Mesenchymal stem cell (in vitro differentiated cells and primary cell): ENCODE measurements at regions not wholly inside any gene's neighbourhood (a gene's known extent, or its start where the extent isn't known, plus 50 kb on each side); places are given as distances from the start of the nearest gene placed in this dataset.

Experiments
- DNase-seq: peaks from one replicate; pipeline ENCODE4 v3.0.0-alpha.2; 2013
- H2AFZ ChIP-seq: one replicate; pipeline ENCODE4 v1.6.1; 2013; ENCODE audit warnings: low read depth, mild to moderate bottlenecking, control low read depth, inconsistent platforms, low read length, moderate library complexity
- H2AK5ac ChIP-seq: 2 replicates; pipeline ENCODE4 v1.6.1; 2013; ENCODE audit warnings: low read length, moderate library complexity, mild to moderate bottlenecking, inconsistent platforms; ENCODE audit not compliant: severe bottlenecking
- H2BK120ac ChIP-seq: one replicate; pipeline ENCODE4 v1.6.1; 2013; ENCODE audit warnings: low read depth, mild to moderate bottlenecking, inconsistent platforms, low read length, moderate library complexity
- H2BK12ac ChIP-seq, 2 experiments: one replicate each; pipeline ENCODE4 v1.6.1; 2013; ENCODE audit warnings: inconsistent platforms in 2 of 2, low read length in 2 of 2, mild to moderate bottlenecking in 2 of 2, moderate library complexity in 2 of 2, control low read depth in 1 of 2
- H2BK15ac ChIP-seq: one replicate; pipeline ENCODE4 v1.6.1; 2013; ENCODE audit warnings: mild to moderate bottlenecking, low read depth, inconsistent platforms; ENCODE audit not compliant: poor library complexity, severe bottlenecking
- H2BK5ac ChIP-seq: 2 replicates; pipeline ENCODE4 v1.6.1; 2013; ENCODE audit warnings: low read depth, mild to moderate bottlenecking, low read length, control low read depth, inconsistent platforms; ENCODE audit not compliant: poor library complexity, severe bottlenecking
- H3K14ac ChIP-seq, 2 experiments: one replicate each; pipeline ENCODE4 v1.6.1; 2013; ENCODE audit warnings: inconsistent platforms in 2 of 2, low read length in 2 of 2, control low read depth in 1 of 2, mild to moderate bottlenecking in 1 of 2, moderate library complexity in 1 of 2
- H3K18ac ChIP-seq, 2 experiments: one replicate each; pipeline ENCODE4 v1.6.1; 2013; ENCODE audit warnings: inconsistent platforms in 2 of 2, low read length in 2 of 2, control low read depth in 1 of 2, low read depth in 1 of 2, mild to moderate bottlenecking in 1 of 2
- H3K23ac ChIP-seq, 2 experiments: one replicate each; pipeline ENCODE4 v1.6.1; 2013; ENCODE audit warnings: inconsistent platforms in 2 of 2, low read length in 2 of 2, mild to moderate bottlenecking in 2 of 2, moderate library complexity in 2 of 2, control low read depth in 1 of 2
- H3K27ac ChIP-seq: 2 replicates; pipeline ENCODE4 v1.5.1; 2013; ENCODE audit warnings: mild to moderate bottlenecking, moderate library complexity, low read length, control low read depth, inconsistent platforms; ENCODE audit not compliant: poor library complexity, severe bottlenecking
- H3K27me3 ChIP-seq, 2 experiments: 2 replicates each; pipeline versions ENCODE4 v1.6.1 to v1.7.0; 2013; ENCODE audit warnings: low read length in 2 of 2, mild to moderate bottlenecking in 2 of 2, moderate library complexity in 2 of 2, control low read depth in 1 of 2, inconsistent platforms in 1 of 2; ENCODE audit not compliant: control insufficient read depth in 1 of 2, insufficient read depth in 1 of 2
- H3K36me3 ChIP-seq, 2 experiments: 2 replicates each; pipeline versions ENCODE4 v1.6.1 to v1.7.0; 2013; ENCODE audit warnings: low read length in 2 of 2, control low read depth in 1 of 2, inconsistent platforms in 1 of 2, low read depth in 1 of 2, mild to moderate bottlenecking in 1 of 2; ENCODE audit not compliant: insufficient read depth in 2 of 2, control insufficient read depth in 1 of 2
- H3K4ac ChIP-seq, 2 experiments: one replicate each; pipeline ENCODE4 v1.6.1; 2013; ENCODE audit warnings: inconsistent platforms in 2 of 2, low read length in 2 of 2, mild to moderate bottlenecking in 2 of 2, moderate library complexity in 2 of 2, control low read depth in 1 of 2, low read depth in 1 of 2
- H3K4me1 ChIP-seq: 2 replicates; pipeline ENCODE4 v1.6.1; 2013; ENCODE audit warnings: low read depth, low read length, control low read depth; ENCODE audit not compliant: control insufficient read depth, insufficient read depth
- H3K4me2 ChIP-seq: 2 replicates; pipeline ENCODE4 v1.6.1; 2013; ENCODE audit warnings: low read length, mild to moderate bottlenecking, inconsistent platforms; ENCODE audit not compliant: poor library complexity, severe bottlenecking
- H3K4me3 ChIP-seq, 2 experiments: 2 replicates each; pipeline versions ENCODE4 v1.5.1 to v1.7.0; 2013; ENCODE audit warnings: low read length in 2 of 2, mild to moderate bottlenecking in 2 of 2, control low read depth in 1 of 2, low read depth in 1 of 2; ENCODE audit not compliant: insufficient read depth in 1 of 2
- H3K79me1 ChIP-seq: replicated peaks from 2 replicates; pipeline ENCODE4 v1.6.1; 2013; ENCODE audit warnings: mild to moderate bottlenecking, control low read depth, low read length, inconsistent platforms; ENCODE audit not compliant: poor library complexity, severe bottlenecking
- H3K9ac ChIP-seq: 2 replicates; pipeline ENCODE4 v1.7.0; 2013; ENCODE audit warnings: mild to moderate bottlenecking, low read length, moderate library complexity
- H3K9me3 ChIP-seq: 2 replicates; pipeline ENCODE4 v1.7.0; 2013; ENCODE audit warnings: mild to moderate bottlenecking, low read length; ENCODE audit not compliant: control insufficient read depth
- H4K8ac ChIP-seq: one replicate; pipeline ENCODE4 v1.6.1; 2013; ENCODE audit warnings: inconsistent platforms, mild to moderate bottlenecking, low read length, moderate library complexity
- H4K91ac ChIP-seq: one replicate; pipeline ENCODE4 v1.6.1; 2013; ENCODE audit warnings: mild to moderate bottlenecking, low read length, inconsistent platforms
- WGBS: methylation state at CpG from one replicate; pipeline ENCODE4 v1.1.7; 2013; ENCODE audit warnings: mixed read lengths; 5-methylcytosine and 5-hydroxymethylcytosine counted together

GRCh38 chr11:123364080-123364479, 66.0 kb upstream of the GRAMD1B start:
- no peak overlapping the region for H3K9ac ChIP-seq
- H2BK15ac ChIP-seq = no peak overlapping the region
- H2BK5ac ChIP-seq = no peak overlapping the region
- H2AFZ ChIP-seq = no peak overlapping the region
- H3K14ac ChIP-seq = no peak overlapping the region
- H3K4me2 ChIP-seq = no peak overlapping the region
- no peaks in the 10 kb centered on the region for H3K9me3 ChIP-seq
- no peak overlapping the region for H2BK120ac ChIP-seq
- H4K91ac ChIP-seq = no peak overlapping the region
- 88% methylated on average over 8 of the region's 9 CpGs for WGBS
- no peak overlapping the region for H3K23ac ChIP-seq
- no peak overlapping the region for H4K8ac ChIP-seq
- H2AK5ac ChIP-seq = no peak overlapping the region
- no peak overlapping the region for H2BK12ac ChIP-seq
- no peak overlapping the region for H3K4ac ChIP-seq
- no peak overlapping the region for H3K27ac ChIP-seq
- H3K4me3 ChIP-seq = no peak overlapping the region
- H3K79me1 ChIP-seq = no peaks in the 10 kb centered on the region
- peaks cover 46 to 94% of the 10 kb centered on the region in 2 experiments for H3K27me3 ChIP-seq
- no peak for DNase-seq
- H3K4me1 ChIP-seq = no peaks in the 10 kb centered on the region
- no peaks in the 10 kb centered on the region for H3K36me3 ChIP-seq
- no peak overlapping the region for H3K18ac ChIP-seq

GRCh38 chr11:123363556-123363955, 66.5 kb upstream of the GRAMD1B start:
- WGBS = 86% methylated on average over 4 of the region's 4 CpGs
- H2AFZ ChIP-seq = no peak overlapping the region
- H2BK120ac ChIP-seq = no peak overlapping the region
- H3K27ac ChIP-seq = no peak overlapping the region
- H3K23ac ChIP-seq = no peak overlapping the region
- no peak overlapping the region for H4K8ac ChIP-seq
- H3K9me3 ChIP-seq = no peaks in the 10 kb centered on the region
- no peak for DNase-seq
- H3K79me1 ChIP-seq = no peaks in the 10 kb centered on the region
- peaks cover under 1% of the 10 kb centered on the region for H3K4me1 ChIP-seq
- no peak overlapping the region for H2AK5ac ChIP-seq
- H3K14ac ChIP-seq = no peak overlapping the region
- H4K91ac ChIP-seq = no peak overlapping the region
- H3K27me3 ChIP-seq = peaks cover 51 to 94% of the 10 kb centered on the region in 2 experiments
- H3K4me2 ChIP-seq = no peak overlapping the region
- H3K4me3 ChIP-seq = no peak overlapping the region
- H2BK12ac ChIP-seq = no peak overlapping the region
- no peaks in the 10 kb centered on the region for H3K36me3 ChIP-seq
- no peak overlapping the region for H2BK5ac ChIP-seq
- no peak overlapping the region for H3K9ac ChIP-seq
- no peak overlapping the region for H3K18ac ChIP-seq
- H2BK15ac ChIP-seq = no peak overlapping the region
- no peak overlapping the region for H3K4ac ChIP-seq

GRCh38 chr11:123362941-123363340, 67.1 kb upstream of the GRAMD1B start:
- H4K91ac ChIP-seq = no peak overlapping the region
- peaks cover 57 to 96% of the 10 kb centered on the region in 2 experiments for H3K27me3 ChIP-seq
- no peak overlapping the region for H3K18ac ChIP-seq
- H2BK120ac ChIP-seq = no peak overlapping the region
- H3K23ac ChIP-seq = no peak overlapping the region
- no peak overlapping the region for H2BK12ac ChIP-seq
- H3K27ac ChIP-seq = no peak overlapping the region
- H3K9me3 ChIP-seq = no peaks in the 10 kb centered on the region
- no peak overlapping the region for H3K14ac ChIP-seq
- DNase-seq = no peak
- WGBS = 86% methylated on average over 6 of the region's 9 CpGs
- H3K9ac ChIP-seq = no peak overlapping the region
- H2AK5ac ChIP-seq = no peak overlapping the region
- H3K79me1 ChIP-seq = no peaks in the 10 kb centered on the region
- H4K8ac ChIP-seq = no peak overlapping the region
- peaks cover 6% of the 10 kb centered on the region for H3K4me1 ChIP-seq
- no peak overlapping the region for H2BK5ac ChIP-seq
- H3K4me2 ChIP-seq = no peak overlapping the region
- H2BK15ac ChIP-seq = no peak overlapping the region
- H3K36me3 ChIP-seq = no peaks in the 10 kb centered on the region
- no peak overlapping the region for H2AFZ ChIP-seq
- H3K4ac ChIP-seq = no peak overlapping the region
- H3K4me3 ChIP-seq = no peak overlapping the region

- Histone ChIP-seq H3K27ac (no peak overlapping the region), H2BK5ac (no peak overlapping the region), H3K9me3 (no peaks in the 10 kb centered on the region), H4K8ac (no peak overlapping the region), H3K4me2 (no peak overlapping the region), H2AFZ (no peak overlapping the region), H3K4me3 (no peak overlapping the region), H2AK5ac (no peak overlapping the region), H3K9ac (no peak overlapping the region), H2BK120ac (no peak overlapping the region), H3K23ac (no peak overlapping the region), H3K36me3 (no peaks in the 10 kb centered on the region), H2BK15ac (no peak overlapping the region), H3K4me1 (peaks cover 6% of the 10 kb centered on the region), H3K18ac (no peak overlapping the region), H2BK12ac (no peak overlapping the region), H4K91ac (no peak overlapping the region), H3K79me1 (no peaks in the 10 kb centered on the region), H3K4ac (no peak overlapping the region), H3K14ac (no peak overlapping the region), H3K27me3 (peaks cover 64 to 97% of the 10 kb centered on the region in 2 experiments)
- no peak for DNase-seq
These were observed 67.9 kb upstream of the GRAMD1B start for GRCh38 chr11:123362186-123362585.
